GM12878 (cell line): ENCODE measurements at regions not wholly inside any gene's neighbourhood (a gene's known extent, or its start where the extent isn't known, plus 50 kb on each side); places are given as distances from the start of the nearest gene placed in this dataset.

ENCODE experiments used
- CBFB ChIP-seq: IDR thresholded peaks from 2 replicates; pipeline ENCODE4 v1.6.1; 2016; ENCODE audit warnings: antibody characterized with exemption, low read depth
- EZH2 ChIP-seq: IDR thresholded peaks from 2 replicates; pipeline ENCODE4 v1.6.1; 2012; ENCODE audit warnings: low read depth, mild to moderate bottlenecking, control low read depth, inconsistent platforms, low read length, borderline replicate concordance; ENCODE audit not compliant: control insufficient read depth
- JUNB ChIP-seq: IDR thresholded peaks from 2 replicates; pipeline ENCODE4 v1.6.1; 2016; ENCODE audit warnings: antibody characterized with exemption, mild to moderate bottlenecking
- JUND ChIP-seq: IDR thresholded peaks from 2 replicates; pipeline ENCODE4 v1.6.1; 2012; ENCODE audit warnings: low read depth, mild to moderate bottlenecking, low read length, improper control_type of control experiment, moderate library complexity
- NBN ChIP-seq: fragments of 450-650 bp; IDR thresholded peaks from 2 replicates; pipeline ENCODE4 v1.6.1; 2016
- NR2C2 ChIP-seq: IDR thresholded peaks from 2 replicates; pipeline ENCODE4 v1.6.1; 2011; ENCODE audit warnings: borderline replicate concordance, low read depth; ENCODE audit not compliant: control insufficient read depth, insufficient read length
- POLR2A ChIP-seq: IDR thresholded peaks from 2 replicates; pipeline ENCODE4 v1.6.1; 2011; ENCODE audit warnings: low read depth, mild to moderate bottlenecking, low read length
- RAD21 ChIP-seq: IDR thresholded peaks from 2 replicates; pipeline ENCODE4 v1.6.1; 2011; ENCODE audit warnings: mild to moderate bottlenecking, low read depth, low read length, moderate library complexity; ENCODE audit not compliant: insufficient read depth
- YBX1 ChIP-seq: fragments of 450-650 bp; IDR thresholded peaks from 2 replicates; pipeline ENCODE4 v1.6.1; 2016; ENCODE audit warnings: antibody characterized with exemption
- ZNF274 ChIP-seq: IDR thresholded peaks from one replicate; pipeline ENCODE4 v1.8.0; 2011; ENCODE audit not compliant: insufficient read length, insufficient read depth
- TF ChIP-seq, protein P1 (sequence below), 3 experiments: IDR thresholded peaks in 2 of 3; conservative IDR thresholded peaks in 1 of 3; 2 replicates each; pipeline ENCODE4 v1.5.1; 2011; ENCODE audit warnings: low read depth in 3 of 3, low read length in 3 of 3, mild to moderate bottlenecking in 3 of 3, control low read depth in 2 of 3, moderate library complexity in 2 of 3, inconsistent platforms in 1 of 3, mixed read lengths in 1 of 3; ENCODE audit not compliant: control insufficient read depth in 2 of 3, insufficient read depth in 1 of 3; ENCODE audit errors: extremely low read depth in 1 of 3

DNA sequence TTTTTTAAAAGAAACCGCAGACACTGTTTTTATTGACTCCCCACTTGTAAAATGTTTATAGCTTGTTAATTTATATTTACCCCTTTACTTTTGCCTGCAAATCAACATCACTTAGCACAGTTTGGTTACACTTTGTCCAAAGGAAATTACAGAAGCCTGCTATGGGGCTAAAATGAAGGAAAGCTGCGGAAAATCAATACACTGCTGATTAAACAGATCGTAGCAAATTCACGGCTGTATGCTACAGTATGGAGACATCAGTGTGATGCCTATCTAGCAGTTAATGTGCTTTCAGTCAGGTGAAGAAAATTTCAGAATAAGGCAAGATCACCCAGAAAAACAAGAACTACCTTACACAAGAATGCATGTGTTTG lies 110.0 kb downstream of the FOXG1 start:
- TF ChIP-seq RAD21: no peak
- no peak for TF ChIP-seq NR2C2
- TF ChIP-seq, protein P1, sequence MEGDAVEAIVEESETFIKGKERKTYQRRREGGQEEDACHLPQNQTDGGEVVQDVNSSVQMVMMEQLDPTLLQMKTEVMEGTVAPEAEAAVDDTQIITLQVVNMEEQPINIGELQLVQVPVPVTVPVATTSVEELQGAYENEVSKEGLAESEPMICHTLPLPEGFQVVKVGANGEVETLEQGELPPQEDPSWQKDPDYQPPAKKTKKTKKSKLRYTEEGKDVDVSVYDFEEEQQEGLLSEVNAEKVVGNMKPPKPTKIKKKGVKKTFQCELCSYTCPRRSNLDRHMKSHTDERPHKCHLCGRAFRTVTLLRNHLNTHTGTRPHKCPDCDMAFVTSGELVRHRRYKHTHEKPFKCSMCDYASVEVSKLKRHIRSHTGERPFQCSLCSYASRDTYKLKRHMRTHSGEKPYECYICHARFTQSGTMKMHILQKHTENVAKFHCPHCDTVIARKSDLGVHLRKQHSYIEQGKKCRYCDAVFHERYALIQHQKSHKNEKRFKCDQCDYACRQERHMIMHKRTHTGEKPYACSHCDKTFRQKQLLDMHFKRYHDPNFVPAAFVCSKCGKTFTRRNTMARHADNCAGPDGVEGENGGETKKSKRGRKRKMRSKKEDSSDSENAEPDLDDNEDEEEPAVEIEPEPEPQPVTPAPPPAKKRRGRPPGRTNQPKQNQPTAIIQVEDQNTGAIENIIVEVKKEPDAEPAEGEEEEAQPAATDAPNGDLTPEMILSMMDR (IDR thresholded peaks at IDR 0.05 in 2 of 3, conservative IDR thresholded peaks at IDR 0.05 in 1 of 3; ENCODE audit: control insufficient read depth in 2 of 3, extremely low read depth in 1 of 3, insufficient read depth in 1 of 3, low read depth in 3 of 3, low read length in 3 of 3): no peak
- TF ChIP-seq YBX1: no peak
- no peak for TF ChIP-seq NBN
- TF ChIP-seq JUNB: no peak
- no peak for TF ChIP-seq EZH2
- TF ChIP-seq CBFB: no peak
- TF ChIP-seq POLR2A: no peak
- TF ChIP-seq ZNF274: no peak
- TF ChIP-seq JUND: no peak
